Stimulated activated CD4-positive, alpha-beta T cell treated with anti-CD3 and anti-CD28 coated beads, Interleukin-12 subunit alpha, Interleukin-12 subunit beta, amount 100 ng/mL, for 24 hours (primary cell): ENCODE measurements at regions not wholly inside any gene's neighbourhood (a gene's known extent, or its start where the extent isn't known, plus 50 kb on each side); places are given as distances from the start of the nearest gene placed in this dataset.
"Not testable (repeated sequence)": the region's sequence is repeated elsewhere in the genome, so short reads cannot be mapped to it uniquely, and the experiment has no call there.

ENCODE experiments used
- DNase-seq, 2 experiments: peaks; one replicate each; pipeline ENCODE4 v3.0.0-alpha.2; 2020; ENCODE audit warnings: low read depth in 2 of 2

- DNase-seq: not testable (repeated sequence)
These were observed 187.9 kb downstream of the NPIPB11 start for GRCh38 chr16:29218649-29219048.

- not testable (repeated sequence) for DNase-seq
These were observed 188.3 kb downstream of the NPIPB11 start for GRCh38 chr16:29218171-29218570.

GRCh38 chr16:29217752-29218126 is 188.8 kb downstream of the NPIPB11 start:
- not testable (repeated sequence) for DNase-seq

GRCh38 chr16:29217104-29217751 is 189.3 kb downstream of the NPIPB11 start:
- not testable (repeated sequence) for DNase-seq

GRCh38 chr16:29213770-29214169 is 192.7 kb downstream of the NPIPB11 start:
- DNase-seq: not testable (repeated sequence)

GRCh38 chr16:29213251-29213650 is 193.3 kb downstream of the NPIPB11 start:
- DNase-seq: not testable (repeated sequence)

GRCh38 chr16:29212084-29213027 is 194.2 kb downstream of the NPIPB11 start:
- not testable (repeated sequence) for DNase-seq

- DNase-seq: not testable (repeated sequence)
These were observed 195.1 kb downstream of the NPIPB11 start for GRCh38 chr16:29211456-29211855.

- DNase-seq: not testable (repeated sequence)
These were observed 196.0 kb downstream of the NPIPB11 start for GRCh38 chr16:29210299-29211150.

- not testable (repeated sequence) for DNase-seq
These were observed 200.4 kb downstream of the NPIPB11 start for GRCh38 chr16:29206120-29206519.

- not testable (repeated sequence) for DNase-seq
These were observed 201.4 kb downstream of the NPIPB11 start for GRCh38 chr16:29205151-29205550.

- no peak for DNase-seq
These were observed 201.7 kb downstream of the NPIPB11 start for GRCh38 chr16:29204806-29205135.

GRCh38 chr16:29203933-29204805 is 202.3 kb downstream of the NPIPB11 start:
- DNase-seq: not testable (repeated sequence)

- not testable (repeated sequence) for DNase-seq
These were observed 203.2 kb downstream of the NPIPB11 start for GRCh38 chr16:29203046-29203932.

GRCh38 chr16:29202642-29203041 is 203.9 kb downstream of the NPIPB11 start:
- DNase-seq: not testable (repeated sequence)

GRCh38 chr16:29202025-29202632 is 204.4 kb downstream of the NPIPB11 start:
- not testable (repeated sequence) for DNase-seq

- DNase-seq: not testable (repeated sequence)
These were observed 205.1 kb downstream of the NPIPB11 start for GRCh38 chr16:29201296-29202024.

- DNase-seq: not testable (repeated sequence)
These were observed 205.8 kb downstream of the NPIPB11 start for GRCh38 chr16:29200681-29201080.

GRCh38 chr16:29200135-29200601 is 206.3 kb downstream of the NPIPB11 start:
- DNase-seq: not testable (repeated sequence)
